IgD-negative memory B cell (primary cell): ENCODE measurements at regions not wholly inside any gene's neighbourhood (a gene's known extent, or its start where the extent isn't known, plus 50 kb on each side); places are given as distances from the start of the nearest gene placed in this dataset.

Source experiments
- H3K27ac Mint-ChIP-seq, 3 donors: one replicate each; pipeline ENCODE4 v1.8.0; 2020 to 2022; ENCODE audit warnings: mild to moderate bottlenecking in 3 of 3, mixed read lengths in 3 of 3, moderate library complexity in 1 of 3
- H3K27me3 Mint-ChIP-seq: one replicate; pipeline ENCODE4 v1.8.0; 2021; ENCODE audit warnings: mixed read lengths
- H3K36me3 Mint-ChIP-seq: one replicate; pipeline ENCODE4 v1.8.0; 2020; ENCODE audit warnings: mild to moderate bottlenecking, mixed read lengths
- H3K4me1 Mint-ChIP-seq, 3 donors: one replicate each; pipeline ENCODE4 v1.8.0; 2020 to 2022; ENCODE audit warnings: mixed read lengths in 3 of 3, mild to moderate bottlenecking in 1 of 3
- H3K4me3 Mint-ChIP-seq, 4 donors: one replicate each; pipeline ENCODE4 v1.8.0; 2020 to 2022; ENCODE audit warnings: mild to moderate bottlenecking in 4 of 4, mixed read lengths in 4 of 4, moderate library complexity in 3 of 4
- H3K9me3 Mint-ChIP-seq, 3 donors: one replicate each; pipeline ENCODE4 v1.8.0; 2020 to 2021; ENCODE audit warnings: mixed read lengths in 3 of 3, mild to moderate bottlenecking in 1 of 3

DNA sequence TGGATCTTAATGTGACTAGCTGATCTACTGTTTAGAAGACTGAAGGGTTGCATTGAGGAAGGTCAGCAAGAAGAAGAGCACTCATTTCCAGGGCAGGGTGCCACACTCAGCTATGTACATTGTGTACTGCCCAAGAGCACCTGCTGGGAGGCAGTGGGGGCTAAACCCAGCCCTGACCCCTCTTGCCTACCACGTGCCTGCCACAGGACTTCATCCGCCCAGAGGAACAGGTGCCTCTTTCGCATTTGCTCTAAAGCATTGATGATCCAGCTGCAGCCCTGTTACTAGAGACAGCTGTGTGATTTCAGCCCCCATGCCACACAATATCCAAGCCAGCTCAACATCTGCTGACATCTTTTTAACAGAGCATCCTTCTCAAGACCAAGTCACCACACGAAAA lies 341.8 kb downstream of the LMX1A start:
- Mint-ChIP-seq H3K9me3 (peaks cover 4 to 13% (median 4%) of the 10 kb centered on the region in 3 donors), H3K36me3 (no peaks in the 10 kb centered on the region), H3K27me3 (no peaks in the 10 kb centered on the region), H3K4me3 (no peak overlapping the region), H3K4me1 (no peaks in the 10 kb centered on the region), H3K27ac (no peak overlapping the region)

GRCh38 chr1:165011991-165012531 lies 344.5 kb downstream of the LMX1A start:
- Mint-ChIP-seq H3K4me1 (no peaks in the 10 kb centered on the region), H3K36me3 (no peaks in the 10 kb centered on the region), H3K4me3 (no peak overlapping the region), H3K27me3 (no peaks in the 10 kb centered on the region), H3K9me3 (peaks cover 0 to 6% (median 0%) of the 10 kb centered on the region in 3 donors), H3K27ac (no peak overlapping the region)

DNA sequence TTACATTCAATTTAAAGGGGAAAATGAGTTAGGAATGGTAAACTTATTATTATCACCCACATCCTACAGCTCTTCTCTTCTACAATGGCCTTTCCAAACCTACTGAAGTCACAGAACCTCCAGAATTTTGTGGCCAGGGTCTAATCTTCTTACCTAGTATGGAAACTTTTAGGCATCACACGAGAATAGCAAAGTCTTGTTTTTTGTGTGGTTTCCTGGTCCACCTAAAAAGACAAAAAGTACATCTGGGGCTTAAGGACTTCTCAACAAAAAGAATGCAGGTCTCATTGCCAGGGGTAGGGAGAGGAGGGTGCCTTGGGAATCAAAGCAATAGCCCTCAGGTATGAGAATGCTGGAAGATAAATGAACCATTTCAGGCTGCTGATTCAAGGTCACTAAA lies 345.3 kb downstream of the LMX1A start:
- no peaks in the 10 kb centered on the region for H3K36me3 Mint-ChIP-seq
- H3K27ac Mint-ChIP-seq, result no peak overlapping the region
- H3K4me1 Mint-ChIP-seq, result no peaks in the 10 kb centered on the region
- H3K4me3 Mint-ChIP-seq, result no peak overlapping the region
- no peaks in the 10 kb centered on the region for H3K27me3 Mint-ChIP-seq
- peaks cover 0 to 5% (median 0%) of the 10 kb centered on the region in 3 donors for H3K9me3 Mint-ChIP-seq

- Mint-ChIP-seq H3K9me3 (peaks cover 0 to 5% (median 0%) of the 10 kb centered on the region in 3 donors), H3K4me3 (no peak overlapping the region), H3K4me1 (no peaks in the 10 kb centered on the region), H3K27ac (no peak overlapping the region), H3K36me3 (no peaks in the 10 kb centered on the region), H3K27me3 (no peaks in the 10 kb centered on the region)
These were observed 346.0 kb downstream of the LMX1A start for GRCh38 chr1:165010418-165011070.

DNA sequence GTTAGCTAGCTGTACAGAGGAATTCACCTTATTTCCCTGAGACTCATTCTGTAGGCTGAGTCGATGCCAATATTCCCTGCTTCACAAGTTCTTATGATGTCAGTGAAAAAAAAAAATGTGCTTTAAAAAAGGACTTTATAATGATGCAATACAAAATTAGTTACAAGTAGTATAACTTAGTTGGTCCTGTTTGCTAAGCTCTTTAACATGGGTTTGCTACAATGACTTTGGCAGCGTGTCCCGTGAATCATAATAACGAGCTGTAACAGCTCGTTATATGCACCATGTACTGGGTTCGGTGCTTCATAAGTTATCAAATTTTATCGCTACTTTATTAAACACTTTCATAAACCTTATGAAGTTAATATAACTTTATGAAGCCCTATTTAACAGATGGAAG lies 349.7 kb downstream of the LMX1A start:
- H3K36me3 Mint-ChIP-seq, result no peaks in the 10 kb centered on the region
- H3K9me3 Mint-ChIP-seq, result peaks cover 2 to 13% (median 2%) of the 10 kb centered on the region in 3 donors
- H3K27ac Mint-ChIP-seq, result no peak overlapping the region
- H3K4me1 Mint-ChIP-seq, result no peaks in the 10 kb centered on the region
- H3K27me3 Mint-ChIP-seq, result no peaks in the 10 kb centered on the region
- no peak overlapping the region for H3K4me3 Mint-ChIP-seq

DNA sequence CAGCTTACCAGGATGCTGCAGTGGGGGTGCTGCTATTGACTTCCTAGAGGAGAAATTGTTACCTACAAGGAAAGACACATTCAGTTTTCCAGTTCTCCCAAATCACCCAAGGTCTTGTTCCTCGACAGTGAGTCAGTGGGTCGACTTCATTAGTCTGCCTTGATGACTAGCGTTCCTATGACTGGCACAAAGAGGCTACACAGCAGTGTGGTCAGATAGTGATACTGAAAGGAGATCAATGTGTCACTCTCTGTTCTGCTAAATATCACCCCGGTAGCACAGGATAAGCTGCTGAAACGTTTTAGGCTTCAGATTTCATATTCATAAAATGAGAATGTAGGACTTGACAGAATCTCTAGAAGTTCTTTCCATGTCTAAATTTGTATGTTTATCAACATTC lies 357.4 kb downstream of the LMX1A start:
- Mint-ChIP-seq H3K9me3 (peaks cover 4 to 17% (median 4%) of the 10 kb centered on the region in 3 donors), H3K36me3 (no peaks in the 10 kb centered on the region), H3K4me1 (no peaks in the 10 kb centered on the region), H3K27ac (no peak overlapping the region), H3K4me3 (no peak overlapping the region), H3K27me3 (peaks cover 6% of the 10 kb centered on the region)

DNA sequence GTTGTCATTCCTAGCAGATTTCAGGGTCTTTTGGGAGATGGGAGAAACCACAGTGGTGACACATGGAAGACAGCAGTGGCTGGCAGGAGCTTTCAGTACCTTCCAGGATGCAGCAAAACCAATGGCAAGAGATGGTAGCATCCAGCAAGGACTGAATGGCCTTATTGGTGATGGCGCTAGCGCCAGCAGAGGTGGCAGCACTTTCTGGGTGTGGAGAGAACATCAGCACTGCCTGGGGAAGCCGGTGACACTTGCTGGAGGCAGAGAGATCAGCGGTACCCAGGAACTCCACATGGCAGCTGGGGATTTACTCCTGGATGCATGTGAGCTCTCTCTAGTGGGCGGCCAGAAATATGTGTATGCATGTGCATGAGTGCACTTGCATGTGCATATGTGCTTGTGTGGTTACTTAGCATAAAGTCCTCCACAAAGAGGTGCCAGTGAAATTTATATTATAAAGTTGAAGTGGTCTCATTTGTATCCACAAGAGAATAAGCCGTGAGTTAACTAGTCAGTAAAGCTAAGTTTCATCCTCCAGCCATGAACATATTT lies 364.7 kb downstream of the LMX1A start:
- no peaks in the 10 kb centered on the region for H3K4me1 Mint-ChIP-seq
- H3K36me3 Mint-ChIP-seq, result peaks cover 2% of the 10 kb centered on the region
- no peak overlapping the region for H3K4me3 Mint-ChIP-seq
- peak overlapping the region in 1 of 3 donors; percentile 31 for H3K27ac Mint-ChIP-seq
- H3K9me3 Mint-ChIP-seq, result peaks cover 0 to 2% (median 0%) of the 10 kb centered on the region in 3 donors
- H3K27me3 Mint-ChIP-seq, result peaks cover 3% of the 10 kb centered on the region

GRCh38 chr1:164983023-164983650 lies 373.4 kb downstream of the LMX1A start:
- Mint-ChIP-seq H3K4me3 (no peak overlapping the region), H3K27ac (no peak overlapping the region), H3K9me3 (peaks cover 0 to 3% (median 0%) of the 10 kb centered on the region in 3 donors), H3K4me1 (no peaks in the 10 kb centered on the region), H3K36me3 (no peaks in the 10 kb centered on the region), H3K27me3 (no peaks in the 10 kb centered on the region)

GRCh38 chr1:164982545-164982944 lies 374.0 kb downstream of the LMX1A start:
- Mint-ChIP-seq H3K36me3 (no peaks in the 10 kb centered on the region), H3K4me1 (no peaks in the 10 kb centered on the region), H3K9me3 (peaks cover 0 to 3% (median 0%) of the 10 kb centered on the region in 3 donors), H3K27me3 (no peaks in the 10 kb centered on the region), H3K27ac (no peak overlapping the region), H3K4me3 (no peak overlapping the region)

- no peaks in the 10 kb centered on the region for H3K27me3 Mint-ChIP-seq
- peaks cover 0 to 2% (median 0%) of the 10 kb centered on the region in 3 donors for H3K9me3 Mint-ChIP-seq
- no peaks in the 10 kb centered on the region for H3K36me3 Mint-ChIP-seq
- no peaks in the 10 kb centered on the region for H3K4me1 Mint-ChIP-seq
- H3K4me3 Mint-ChIP-seq, result no peak overlapping the region
- H3K27ac Mint-ChIP-seq, result no peak overlapping the region
These were observed 379.0 kb downstream of the LMX1A start for GRCh38 chr1:164977561-164977960.

- Mint-ChIP-seq H3K9me3 (peaks cover 0 to 3% (median 2%) of the 10 kb centered on the region in 3 donors), H3K4me1 (peaks cover 0 to 2% (median 0%) of the 10 kb centered on the region in 3 donors), H3K36me3 (no peaks in the 10 kb centered on the region), H3K27ac (no peak overlapping the region), H3K27me3 (no peaks in the 10 kb centered on the region), H3K4me3 (no peak overlapping the region)
These were observed 384.5 kb downstream of the LMX1A start for GRCh38 chr1:164971921-164972415.

DNA sequence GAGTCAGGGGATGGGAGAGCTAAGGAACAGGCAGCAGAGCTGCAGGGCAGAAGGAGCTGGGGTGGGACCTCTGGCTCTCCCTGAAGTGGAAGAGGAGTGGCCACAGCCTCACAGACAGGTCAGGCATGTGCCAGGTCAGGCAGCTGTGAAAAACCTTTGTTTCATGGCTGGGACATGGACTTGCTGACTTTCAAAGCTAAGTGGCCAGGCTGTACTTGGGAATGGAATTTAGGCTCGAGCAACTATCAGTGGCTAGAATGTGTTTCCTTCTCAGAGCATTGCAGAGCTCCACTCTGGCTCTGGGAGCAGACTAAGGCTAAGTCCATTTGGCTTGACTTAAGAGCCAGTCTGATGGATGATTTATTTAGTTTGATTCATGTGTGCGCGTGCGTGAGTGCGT lies 385.1 kb downstream of the LMX1A start:
- Mint-ChIP-seq H3K4me3 (no peak overlapping the region), H3K27me3 (no peaks in the 10 kb centered on the region), H3K9me3 (peaks cover 0 to 3% (median 0%) of the 10 kb centered on the region in 3 donors), H3K27ac (peak overlapping the region in 1 of 3 donors; percentile 72), H3K36me3 (no peaks in the 10 kb centered on the region), H3K4me1 (peaks cover 0 to 2% (median 0%) of the 10 kb centered on the region in 3 donors)

DNA sequence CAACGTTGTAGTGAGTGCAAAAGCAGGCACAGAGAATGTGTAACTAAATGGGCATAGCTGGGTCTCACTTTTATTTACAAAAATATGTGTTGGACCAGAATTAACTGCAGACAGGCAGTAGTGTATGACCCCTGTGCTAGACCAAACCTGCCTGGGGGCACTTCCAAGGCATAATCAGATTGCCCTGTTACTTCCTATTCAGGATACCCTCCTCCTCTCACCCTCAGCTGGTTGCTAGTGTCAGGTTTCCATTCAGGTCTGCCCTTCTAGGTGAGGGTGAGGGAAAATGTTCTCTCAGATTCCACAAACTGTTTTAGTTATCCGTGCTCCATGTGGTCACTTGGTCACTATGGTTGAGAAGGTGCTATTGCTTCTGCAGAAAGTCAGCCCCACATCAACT lies 387.3 kb downstream of the LMX1A start:
- Mint-ChIP-seq H3K4me3 (no peak overlapping the region), H3K27ac (no peak overlapping the region), H3K27me3 (no peaks in the 10 kb centered on the region), H3K4me1 (peaks cover 0 to 2% (median 0%) of the 10 kb centered on the region in 3 donors), H3K9me3 (peaks cover 0 to 3% (median 0%) of the 10 kb centered on the region in 3 donors), H3K36me3 (no peaks in the 10 kb centered on the region)

DNA sequence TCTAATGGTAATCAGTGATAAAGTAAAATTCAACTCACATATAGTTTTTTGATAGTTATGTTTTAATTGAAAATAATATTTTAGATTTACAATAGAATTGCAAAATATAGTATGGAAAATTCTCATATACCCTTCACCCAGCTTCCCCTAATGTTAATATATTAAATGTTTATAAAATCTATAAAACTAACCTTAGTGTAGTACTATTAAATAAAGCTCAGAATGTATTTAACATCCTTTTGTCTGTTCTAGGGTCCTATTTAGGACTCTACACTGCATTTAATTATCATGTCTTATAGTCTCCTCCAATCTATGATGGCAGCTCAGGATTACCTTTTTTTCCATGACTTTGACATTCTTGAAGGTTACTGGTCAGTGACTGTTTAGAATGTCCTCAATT lies 389.2 kb downstream of the LMX1A start:
- H3K4me1 Mint-ChIP-seq, result peaks cover 0 to 3% (median 0%) of the 10 kb centered on the region in 3 donors
- H3K4me3 Mint-ChIP-seq, result no peak overlapping the region
- no peak overlapping the region for H3K27ac Mint-ChIP-seq
- no peaks in the 10 kb centered on the region for H3K36me3 Mint-ChIP-seq
- H3K9me3 Mint-ChIP-seq, result peaks cover 0 to 3% (median 0%) of the 10 kb centered on the region in 3 donors
- H3K27me3 Mint-ChIP-seq, result no peaks in the 10 kb centered on the region

DNA sequence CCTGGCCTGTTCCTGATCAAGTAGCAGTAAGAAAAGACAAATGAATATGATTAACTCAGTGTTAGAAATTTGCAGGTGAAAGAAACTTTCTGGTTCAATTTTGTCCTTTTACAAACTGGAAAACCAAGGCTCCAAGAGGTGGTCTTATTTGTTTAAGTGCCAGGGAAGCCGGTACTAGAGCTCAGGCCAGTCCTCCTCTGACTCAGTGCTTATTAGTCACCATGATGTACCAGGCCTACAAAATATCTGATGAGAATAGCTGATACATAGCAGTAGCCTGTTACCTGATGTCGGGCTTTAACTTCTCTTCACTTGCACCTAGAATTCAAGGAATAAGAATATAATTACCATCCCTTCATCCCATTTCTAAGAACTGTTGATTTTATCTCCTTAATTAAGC lies 394.8 kb downstream of the LMX1A start:
- Mint-ChIP-seq H3K4me3 (no peak overlapping the region), H3K27me3 (no peaks in the 10 kb centered on the region), H3K27ac (no peak overlapping the region), H3K36me3 (no peaks in the 10 kb centered on the region), H3K9me3 (peaks cover 0 to 5% (median 2%) of the 10 kb centered on the region in 3 donors), H3K4me1 (peaks cover 0 to 1% (median 0%) of the 10 kb centered on the region in 3 donors)
